GM12872 (cell line): ENCODE measurements at regions not wholly inside any gene's neighbourhood (a gene's known extent, or its start where the extent isn't known, plus 50 kb on each side); places are given as distances from the start of the nearest gene placed in this dataset.

Experiments used
- CTCF ChIP-seq: IDR thresholded peaks from 3 replicates; pipeline ENCODE4 v1.5.1; 2011; ENCODE audit warnings: low read depth, mild to moderate bottlenecking, low read length, moderate library complexity; ENCODE audit not compliant: insufficient read depth

- no peak for TF ChIP-seq CTCF
Observed at GRCh38 chr6:140388815-140389214, 1014.4 kb upstream of the CITED2 start.

- TF ChIP-seq CTCF, result no peak
Observed at GRCh38 chr6:140388192-140388802, 1013.8 kb upstream of the CITED2 start.

- no peak for TF ChIP-seq CTCF
Observed at GRCh38 chr6:140385679-140386078, 1011.2 kb upstream of the CITED2 start.

- no peak for TF ChIP-seq CTCF
Observed at GRCh38 chr6:140382355-140382754, 1007.9 kb upstream of the CITED2 start.

GRCh38 chr6:140380427-140381218 lies 1006.2 kb upstream of the CITED2 start:
- no peak for TF ChIP-seq CTCF

GRCh38 chr6:140379919-140380318 lies 1005.5 kb upstream of the CITED2 start:
- no peak for TF ChIP-seq CTCF

- no peak for TF ChIP-seq CTCF
Observed at GRCh38 chr6:140376209-140376608, 1001.8 kb upstream of the CITED2 start.
